ENCODE measurements at regions not wholly inside any gene's neighbourhood (a gene's known extent, or its start where the extent isn't known, plus 50 kb on each side); places are given as distances from the start of the nearest gene placed in this dataset.

DNA sequence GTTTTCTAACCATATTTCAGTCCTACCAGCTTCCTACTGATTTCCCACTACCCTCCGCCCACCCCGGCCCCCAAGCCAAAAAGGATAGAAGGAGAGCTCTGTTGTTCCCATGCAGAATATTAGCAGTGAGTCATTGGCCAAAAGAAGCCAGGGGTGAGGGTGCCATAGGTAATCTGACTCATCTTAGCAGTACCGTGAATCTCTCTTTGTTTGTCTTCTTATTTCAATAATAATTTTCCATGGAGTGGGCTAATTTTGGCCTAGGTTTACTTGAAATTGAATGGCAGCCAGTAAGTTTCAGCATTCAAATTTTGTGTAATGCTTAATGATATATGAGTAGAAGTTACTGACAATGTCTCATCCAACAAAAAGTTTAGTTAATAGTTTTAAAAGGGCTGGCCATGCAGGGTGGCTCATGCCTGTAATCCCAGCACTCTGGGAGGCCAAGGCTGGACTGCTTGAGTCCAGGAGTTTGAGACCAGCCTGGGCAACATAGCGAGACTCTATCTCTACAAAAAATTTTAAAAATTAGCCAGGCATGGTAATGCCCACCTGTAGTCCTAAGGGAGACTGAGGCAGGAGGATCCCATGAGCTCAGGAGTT, 74.2 kb downstream of the C9orf152 start:
- no peak overlapping the region for H3K4me2 ChIP-seq (ENCODE audit: low read depth, low read length)

DNA sequence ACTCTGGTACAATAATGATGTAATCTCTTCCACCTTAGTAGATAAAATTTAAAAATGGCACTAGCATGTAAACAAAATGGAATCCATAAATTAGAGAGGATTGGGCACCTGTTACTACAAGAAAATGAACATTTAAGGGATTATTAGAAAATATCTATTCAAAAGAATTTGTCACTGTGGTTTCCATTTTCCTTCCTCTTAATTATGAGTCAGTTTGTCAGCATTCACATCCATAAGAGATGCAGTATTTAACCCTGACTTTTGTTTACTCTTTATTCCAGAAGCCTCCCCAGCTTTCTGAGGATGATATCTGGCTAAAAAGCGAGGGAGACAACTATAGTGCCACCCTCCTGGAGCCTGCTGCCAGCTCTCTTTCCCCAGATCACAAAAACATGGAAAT, 72.1 kb downstream of the C9orf152 start:
- no peak overlapping the region for H3K9ac ChIP-seq (ENCODE audit: insufficient read depth, low read depth, low read length)
- H3K27me3 ChIP-seq (ENCODE audit: control insufficient read depth in 1 of 2, insufficient read depth in 2 of 2, low read length in 2 of 2), result no peaks in the 10 kb centered on the region
- no peak overlapping the region for H2AFZ ChIP-seq (ENCODE audit: low read length)
- no peak overlapping the region for H3K4me3 ChIP-seq (replicated peaks in 1 of 3; ENCODE audit: insufficient read depth in 1 of 3, low read depth in 2 of 3, low read length in 3 of 3)
- ChIA-PET POLR2A (interaction anchor here (1.0 kb wide), 1 partner anchor 10 kb away, joined by 4 read pairs; no protein-coding TSS in a partner anchor), CTCF (ENCODE audit: low intra/inter-chr PET ratio, low total read pairs) (no interaction called here)
- no TSS peak for BruUV-seq (replicated peaks)
- H3K27ac ChIP-seq (ENCODE audit: extremely low read length, insufficient read depth, low read length), result no peak overlapping the region
- DNase-seq (ENCODE audit: low spot score) (no peak), FAIRE-seq (no peak), ATAC-seq (no peak)
- H3K36me3 ChIP-seq (replicated peaks in 1 of 2; ENCODE audit: control insufficient read depth in 1 of 2, insufficient read depth in 2 of 2, low read length in 2 of 2), result peaks cover 5 to 46% of the 10 kb centered on the region in 2 experiments
- H3K4me1 ChIP-seq (ENCODE audit: insufficient read depth, low read length), result peaks cover 10% of the 10 kb centered on the region
- no peak overlapping the region for H3K4me2 ChIP-seq (ENCODE audit: low read depth, low read length)
- H3K9me3 ChIP-seq (ENCODE audit: low read length), result no peaks in the 10 kb centered on the region
- WGBS (ENCODE audit: low lambda C conversion rate), result 100% methylated on average over 1 of the region's 1 CpG
- H3K79me2 ChIP-seq (ENCODE audit: insufficient read depth, low read length), result peaks cover 35% of the 10 kb centered on the region
- H4K20me1 ChIP-seq (ENCODE audit: insufficient read depth, low read length), result peaks cover 7% of the 10 kb centered on the region; the same call in 1 of the 2 replicates
- intact Hi-C loops (cut with micrococcal nuclease; ENCODE audit: unreplicated experiment) (no loop called here), in situ Hi-C loops (cut with HindIII; ENCODE audit: extremely low pct_ligation_motif_present, low pct_unique_long_range_greater_than_20kb) (no loop called here)
- TF ChIP-seq ZNF550 (CRISPR knock-in tag; IDR thresholded peaks at IDR 0.05; ENCODE audit: borderline replicate concordance), result no peak
- no peak for TF ChIP-seq REPIN1 (CRISPR knock-in tag; IDR thresholded peaks at IDR 0.05; ENCODE audit: borderline replicate concordance, low read depth)
- TF ChIP-seq NFYC (CRISPR knock-in tag; IDR thresholded peaks at IDR 0.05), result no peak
- TF ChIP-seq, protein P1, sequence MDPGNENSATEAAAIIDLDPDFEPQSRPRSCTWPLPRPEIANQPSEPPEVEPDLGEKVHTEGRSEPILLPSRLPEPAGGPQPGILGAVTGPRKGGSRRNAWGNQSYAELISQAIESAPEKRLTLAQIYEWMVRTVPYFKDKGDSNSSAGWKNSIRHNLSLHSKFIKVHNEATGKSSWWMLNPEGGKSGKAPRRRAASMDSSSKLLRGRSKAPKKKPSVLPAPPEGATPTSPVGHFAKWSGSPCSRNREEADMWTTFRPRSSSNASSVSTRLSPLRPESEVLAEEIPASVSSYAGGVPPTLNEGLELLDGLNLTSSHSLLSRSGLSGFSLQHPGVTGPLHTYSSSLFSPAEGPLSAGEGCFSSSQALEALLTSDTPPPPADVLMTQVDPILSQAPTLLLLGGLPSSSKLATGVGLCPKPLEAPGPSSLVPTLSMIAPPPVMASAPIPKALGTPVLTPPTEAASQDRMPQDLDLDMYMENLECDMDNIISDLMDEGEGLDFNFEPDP (CRISPR knock-in tag; conservative IDR thresholded peaks at IDR 0.05), result no peak
- TF ChIP-seq ZBTB21 (CRISPR knock-in tag; IDR thresholded peaks at IDR 0.05), result no peak
- TF ChIP-seq ZNF317 (CRISPR knock-in tag; IDR thresholded peaks at IDR 0.05), result no peak
- TF ChIP-seq, protein P2, sequence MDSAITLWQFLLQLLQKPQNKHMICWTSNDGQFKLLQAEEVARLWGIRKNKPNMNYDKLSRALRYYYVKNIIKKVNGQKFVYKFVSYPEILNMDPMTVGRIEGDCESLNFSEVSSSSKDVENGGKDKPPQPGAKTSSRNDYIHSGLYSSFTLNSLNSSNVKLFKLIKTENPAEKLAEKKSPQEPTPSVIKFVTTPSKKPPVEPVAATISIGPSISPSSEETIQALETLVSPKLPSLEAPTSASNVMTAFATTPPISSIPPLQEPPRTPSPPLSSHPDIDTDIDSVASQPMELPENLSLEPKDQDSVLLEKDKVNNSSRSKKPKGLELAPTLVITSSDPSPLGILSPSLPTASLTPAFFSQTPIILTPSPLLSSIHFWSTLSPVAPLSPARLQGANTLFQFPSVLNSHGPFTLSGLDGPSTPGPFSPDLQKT (CRISPR knock-in tag; IDR thresholded peaks at IDR 0.05; ENCODE audit: borderline replicate concordance), result no peak
- no peak for TF ChIP-seq TP53 (CRISPR knock-in tag; conservative IDR thresholded peaks at IDR 0.05)
- TF ChIP-seq SRSF1 (optimal IDR thresholded peaks at IDR 0.05; ENCODE audit: low read depth, low read length), result no peak
- TF ChIP-seq FOXA1 (IDR thresholded peaks at IDR 0.05), result no peak
- no peak for TF ChIP-seq FOXA1 (CRISPR knock-in tag; IDR thresholded peaks at IDR 0.05)
- no peak for TF ChIP-seq ISX (CRISPR knock-in tag; conservative IDR thresholded peaks at IDR 0.05)
- TF ChIP-seq HNF4G (IDR thresholded peaks at IDR 0.05; ENCODE audit: borderline replicate concordance, low read depth, low read length), result no peak
- TF ChIP-seq HNF4G (CRISPR knock-in tag; IDR thresholded peaks at IDR 0.05; ENCODE audit: borderline replicate concordance, low read depth), result no peak

More for the DNA sequence above, 74.2 kb downstream of the C9orf152 start:
- Histone ChIP-seq H2AFZ (ENCODE audit: low read length) (no peak overlapping the region), H3K4me3 (replicated peaks in 1 of 3; ENCODE audit: insufficient read depth in 1 of 3, low read depth in 2 of 3, low read length in 3 of 3) (no peak overlapping the region), H3K4me1 (ENCODE audit: insufficient read depth, low read length) (peaks cover 32% of the 10 kb centered on the region), H3K9ac (ENCODE audit: insufficient read depth, low read depth, low read length) (no peak overlapping the region), H3K27ac (ENCODE audit: extremely low read length, insufficient read depth, low read length) (no peak overlapping the region), H3K9me3 (ENCODE audit: low read length) (no peaks in the 10 kb centered on the region), H4K20me1 (ENCODE audit: insufficient read depth, low read length) (peaks cover 14% of the 10 kb centered on the region; the same call in 1 of the 2 replicates), H3K79me2 (ENCODE audit: insufficient read depth, low read length) (peaks cover 51% of the 10 kb centered on the region), H3K36me3 (replicated peaks in 1 of 2; ENCODE audit: control insufficient read depth in 1 of 2, insufficient read depth in 2 of 2, low read length in 2 of 2) (peaks cover 5 to 32% of the 10 kb centered on the region in 2 experiments), H3K27me3 (ENCODE audit: control insufficient read depth in 1 of 2, insufficient read depth in 2 of 2, low read length in 2 of 2) (no peaks in the 10 kb centered on the region)
- ATAC-seq (no peak), DNase-seq (ENCODE audit: low spot score) (no peak), FAIRE-seq (no peak)
- TF ChIP-seq ZNF12 (CRISPR knock-in tag; IDR thresholded peaks at IDR 0.05), result no peak
- TF ChIP-seq, protein P3, sequence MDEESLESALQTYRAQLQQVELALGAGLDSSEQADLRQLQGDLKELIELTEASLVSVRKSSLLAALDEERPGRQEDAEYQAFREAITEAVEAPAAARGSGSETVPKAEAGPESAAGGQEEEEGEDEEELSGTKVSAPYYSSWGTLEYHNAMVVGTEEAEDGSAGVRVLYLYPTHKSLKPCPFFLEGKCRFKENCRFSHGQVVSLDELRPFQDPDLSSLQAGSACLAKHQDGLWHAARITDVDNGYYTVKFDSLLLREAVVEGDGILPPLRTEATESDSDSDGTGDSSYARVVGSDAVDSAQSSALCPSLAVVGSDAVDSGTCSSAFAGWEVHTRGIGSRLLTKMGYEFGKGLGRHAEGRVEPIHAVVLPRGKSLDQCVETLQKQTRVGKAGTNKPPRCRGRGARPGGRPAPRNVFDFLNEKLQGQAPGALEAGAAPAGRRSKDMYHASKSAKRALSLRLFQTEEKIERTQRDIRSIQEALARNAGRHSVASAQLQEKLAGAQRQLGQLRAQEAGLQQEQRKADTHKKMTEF (CRISPR knock-in tag; IDR thresholded peaks at IDR 0.05), result no peak
- 92% methylated on average over 4 of the region's 4 CpGs for WGBS (ENCODE audit: low lambda C conversion rate)
- intact Hi-C loops (cut with micrococcal nuclease; ENCODE audit: unreplicated experiment), result no loop called here
- POLR2A ChIA-PET, result no interaction called here
- no TSS peak for BruUV-seq (replicated peaks)
- CTCF ChIA-PET (ENCODE audit: low intra/inter-chr PET ratio, low total read pairs), result no interaction called here
- in situ Hi-C loops (cut with HindIII; ENCODE audit: extremely low pct_ligation_motif_present, low pct_unique_long_range_greater_than_20kb), result no loop called here
